Liver (tissue), 8 donors: ENCODE measurements at regions not wholly inside any gene's neighbourhood (a gene's known extent, or its start where the extent isn't known, plus 50 kb on each side); places are given as distances from the start of the nearest gene placed in this dataset.

ENCODE experiments used
- DNase-seq: peaks from one replicate; pipeline ENCODE4 v3.0.0-alpha.2; 2017; ENCODE audit warnings: low spot score
- H3K27ac ChIP-seq, 2 donors: one replicate each; pipeline ENCODE4 v1.7.0; 2013; ENCODE audit warnings: inconsistent platforms in 2 of 2, low read length in 2 of 2, control low read depth in 1 of 2, low read depth in 1 of 2, mild to moderate bottlenecking in 1 of 2
- H3K27me3 ChIP-seq, 4 donors: one replicate each; pipeline versions ENCODE4 v1.6.1 to v1.7.0; 2013; ENCODE audit warnings: low read length in 3 of 4, inconsistent platforms in 1 of 4, mild to moderate bottlenecking in 1 of 4, moderate library complexity in 1 of 4; ENCODE audit not compliant: control insufficient read depth in 4 of 4, insufficient read depth in 4 of 4
- H3K36me3 ChIP-seq, 4 donors: one replicate each; pipeline versions ENCODE4 v1.6.1 to v1.7.0; 2013; ENCODE audit warnings: low read length in 3 of 4, mild to moderate bottlenecking in 3 of 4, low read depth in 1 of 4, moderate library complexity in 1 of 4; ENCODE audit not compliant: control insufficient read depth in 4 of 4, insufficient read depth in 3 of 4
- H3K4me1 ChIP-seq, 4 donors: one replicate each; pipeline versions ENCODE4 v1.6.1 to v1.7.0; 2013; ENCODE audit warnings: low read length in 3 of 4, mild to moderate bottlenecking in 3 of 4, moderate library complexity in 1 of 4; ENCODE audit not compliant: control insufficient read depth in 4 of 4, insufficient read depth in 4 of 4
- H3K4me3 ChIP-seq, 3 donors: one replicate each; pipeline versions ENCODE4 v1.6.1 to v1.7.0; 2013; ENCODE audit warnings: low read length in 3 of 3, control low read depth in 1 of 3, low read depth in 1 of 3, mild to moderate bottlenecking in 1 of 3
- H3K9ac ChIP-seq, 2 donors: one replicate each; pipeline ENCODE4 v1.7.0; 2013; ENCODE audit warnings: low read length in 2 of 2, mild to moderate bottlenecking in 2 of 2, moderate library complexity in 2 of 2, control low read depth in 1 of 2, low read depth in 1 of 2
- H3K9me3 ChIP-seq, 4 donors: one replicate each; pipeline versions ENCODE4 v1.6.1 to v1.7.0; 2013; ENCODE audit warnings: low read length in 3 of 4; ENCODE audit not compliant: control insufficient read depth in 4 of 4
- ATF3 ChIP-seq: IDR thresholded peaks from 2 replicates; pipeline ENCODE4 v1.6.1; 2016; ENCODE audit warnings: antibody characterized with exemption
- CTCF ChIP-seq: fragments of 150-350 bp; IDR thresholded peaks from 2 replicates; pipeline ENCODE4 v1.5.1; 2017; ENCODE audit warnings: improper control_type of control experiment, low read depth, low read length; ENCODE audit not compliant: missing input control
- EGR1 ChIP-seq, 2 donors: IDR thresholded peaks; 2 replicates each; pipeline ENCODE4 v1.6.1; 2016 to 2018; ENCODE audit warnings: antibody characterized with exemption in 2 of 2, low read depth in 2 of 2
- FOXA1 ChIP-seq: IDR thresholded peaks from 2 replicates; pipeline ENCODE4 v1.6.1; 2016; ENCODE audit warnings: antibody characterized with exemption
- FOXA2 ChIP-seq: IDR thresholded peaks from 2 replicates; pipeline ENCODE4 v1.6.1; 2016; ENCODE audit warnings: antibody characterized with exemption
- GABPA ChIP-seq, 2 donors: IDR thresholded peaks in 1 of 2; conservative IDR thresholded peaks in 1 of 2; 2 replicates each; pipeline ENCODE4 v1.6.1; 2016; ENCODE audit warnings: antibody characterized with exemption in 2 of 2, mild to moderate bottlenecking in 1 of 2, moderate library complexity in 1 of 2
- HNF4A ChIP-seq, 2 donors: conservative IDR thresholded peaks; 2 replicates each; pipeline ENCODE4 v1.6.1; 2016; ENCODE audit warnings: antibody characterized with exemption in 2 of 2, mild to moderate bottlenecking in 2 of 2
- HNF4G ChIP-seq: IDR thresholded peaks from 2 replicates; pipeline ENCODE4 v1.6.1; 2016; ENCODE audit warnings: antibody characterized with exemption
- JUND ChIP-seq, 2 donors: IDR thresholded peaks; 2 replicates each; pipeline ENCODE4 v1.6.1; 2016; ENCODE audit warnings: antibody characterized with exemption in 2 of 2
- MAX ChIP-seq: IDR thresholded peaks from 2 replicates; pipeline ENCODE4 v1.6.1; 2016; ENCODE audit warnings: antibody characterized with exemption
- NR2F2 ChIP-seq: IDR thresholded peaks from 2 replicates; pipeline ENCODE4 v1.6.1; 2016; ENCODE audit warnings: antibody characterized with exemption
- RXRA ChIP-seq, 2 donors: IDR thresholded peaks; 2 replicates each; pipeline ENCODE4 v1.6.1; 2017 to 2018; ENCODE audit warnings: antibody characterized with exemption in 2 of 2, mild to moderate bottlenecking in 1 of 2
- SP1 ChIP-seq: IDR thresholded peaks from 2 replicates; pipeline ENCODE4 v1.6.1; 2018; ENCODE audit warnings: antibody characterized with exemption, mild to moderate bottlenecking
- TAF1 ChIP-seq: conservative IDR thresholded peaks from 2 replicates; pipeline ENCODE4 v1.6.1; 2016; ENCODE audit warnings: antibody characterized with exemption, mild to moderate bottlenecking
- YY1 ChIP-seq: IDR thresholded peaks from 2 replicates; pipeline ENCODE4 v1.6.1; 2016; ENCODE audit warnings: antibody characterized with exemption, mild to moderate bottlenecking
- ZBTB33 ChIP-seq: IDR thresholded peaks from 2 replicates; pipeline ENCODE4 v1.6.1; 2016; ENCODE audit warnings: antibody characterized with exemption
- WGBS: extraction: QIAGEN DNeasy Blood & Tissue Kit; methylation state at CpG from one replicate; pipeline ENCODE4 v1.1.7; 2013; 5-methylcytosine and 5-hydroxymethylcytosine counted together
- donor health status: healthy.
- donor health status: healthy.
- donor health status: healthy.
- donor health status: healthy.
- donor health status: healthy.

- Histone ChIP-seq H3K27me3 (no peaks in the 10 kb centered on the region), H3K4me3 (no peak overlapping the region), H3K9ac (no peak overlapping the region), H3K27ac (no peak overlapping the region), H3K4me1 (peaks cover 0 to 3% (median 0%) of the 10 kb centered on the region in 4 donors), H3K9me3 (no peaks in the 10 kb centered on the region), H3K36me3 (no peaks in the 10 kb centered on the region)
- 96% methylated on average over 12 of the region's 12 CpGs for WGBS
- TF ChIP-seq HNF4A (conservative IDR thresholded peaks at IDR 0.05) (no peak), JUND (IDR thresholded peaks at IDR 0.05) (no peak), SP1 (no peak), CTCF (no peak), FOXA2 (no peak), HNF4G (no peak), GABPA (IDR thresholded peaks at IDR 0.05 in 1 of 2, conservative IDR thresholded peaks at IDR 0.05 in 1 of 2) (no peak), MAX (no peak), FOXA1 (no peak), RXRA (IDR thresholded peaks at IDR 0.05) (no peak), TAF1 (no peak), EGR1 (IDR thresholded peaks at IDR 0.05; ENCODE audit: low read depth in 2 of 2) (no peak), YY1 (no peak)
- no peak for DNase-seq
These were observed 55.0 kb downstream of the RPL37A start for GRCh38 chr2:216553482-216554240.

GRCh38 chr2:216554286-216554685, 55.6 kb downstream of the RPL37A start:
- no peak overlapping the region for H3K9ac ChIP-seq

More at GRCh38 chr2:216554286-216554685, 55.6 kb downstream of the RPL37A start:
- no peak for DNase-seq
- WGBS = 91% methylated on average over 3 of the region's 3 CpGs
- Histone ChIP-seq H3K27me3 (no peaks in the 10 kb centered on the region), H3K9me3 (no peaks in the 10 kb centered on the region), H3K4me1 (peaks cover 0 to 3% (median 0%) of the 10 kb centered on the region in 4 donors), H3K36me3 (no peaks in the 10 kb centered on the region), H3K27ac (no peak overlapping the region), H3K4me3 (no peak overlapping the region)
- no peak for TF ChIP-seq HNF4A (conservative IDR thresholded peaks at IDR 0.05)
- TF ChIP-seq YY1 = no peak
- no peak for TF ChIP-seq JUND (IDR thresholded peaks at IDR 0.05)
- TF ChIP-seq RXRA (IDR thresholded peaks at IDR 0.05) = no peak
- no peak for TF ChIP-seq NR2F2
- no peak for TF ChIP-seq MAX
- TF ChIP-seq ZBTB33 = no peak
- no peak for TF ChIP-seq FOXA1
- TF ChIP-seq CTCF = no peak
- no peak for TF ChIP-seq EGR1 (IDR thresholded peaks at IDR 0.05; ENCODE audit: low read depth in 2 of 2)
- TF ChIP-seq TAF1 = no peak
- no peak for TF ChIP-seq ATF3
